RWPE2 (cell line): ENCODE measurements at regions not wholly inside any gene's neighbourhood (a gene's known extent, or its start where the extent isn't known, plus 50 kb on each side); places are given as distances from the start of the nearest gene placed in this dataset.

Source experiments
- ATAC-seq: fragments of 200-7000 bp; cut with Tn5 transposase; 3 replicates; pipeline ENCODE4 v1.9.1; 2021; ENCODE audit warnings: low read depth
- DNase-seq: peaks from one replicate; pipeline ENCODE4 v3.0.0-alpha.2; 2020; ENCODE audit warnings: low spot score
- H3K27ac ChIP-seq: fragments of 450-650 bp; 2 replicates; pipeline ENCODE4 v1.5.1; 2017; ENCODE audit warnings: mild to moderate bottlenecking; ENCODE audit not compliant: poor library complexity, severe bottlenecking
- H3K27me3 ChIP-seq: fragments of 250-450 bp; sonication (Bioruptor Pico); 2 replicates; pipeline ENCODE4 v1.5.1; 2021; ENCODE audit warnings: mild to moderate bottlenecking, moderate library complexity; ENCODE audit not compliant: insufficient read depth, poor library complexity, severe bottlenecking
- H3K36me3 ChIP-seq: fragments of 250-450 bp; sonication (Bioruptor Pico); 2 replicates; pipeline ENCODE4 v1.5.1; 2020; ENCODE audit warnings: low read depth, mild to moderate bottlenecking, moderate library complexity
- H3K4me1 ChIP-seq: fragments of 250-450 bp; sonication (Bioruptor Pico); 2 replicates; pipeline ENCODE4 v1.5.1; 2021; ENCODE audit warnings: mild to moderate bottlenecking, moderate library complexity; ENCODE audit not compliant: insufficient read depth, poor library complexity, severe bottlenecking
- H3K4me3 ChIP-seq: fragments of 250-450 bp; sonication (Bioruptor Pico); 2 replicates; pipeline ENCODE4 v1.5.1; 2021; ENCODE audit warnings: mild to moderate bottlenecking, moderate library complexity; ENCODE audit not compliant: severe bottlenecking
- H3K9me3 ChIP-seq: fragments of 250-450 bp; sonication (Bioruptor Pico); 2 replicates; pipeline ENCODE4 v1.5.1; 2021; ENCODE audit warnings: mild to moderate bottlenecking, moderate library complexity; ENCODE audit not compliant: severe bottlenecking
- TF ChIP-seq, protein P1 (sequence below): fragments of 450-650 bp; IDR thresholded peaks from one replicate; pipeline ENCODE4 v1.5.1; 2017; ENCODE audit warnings: mild to moderate bottlenecking, moderate library complexity; ENCODE audit not compliant: poor library complexity, severe bottlenecking

DNA sequence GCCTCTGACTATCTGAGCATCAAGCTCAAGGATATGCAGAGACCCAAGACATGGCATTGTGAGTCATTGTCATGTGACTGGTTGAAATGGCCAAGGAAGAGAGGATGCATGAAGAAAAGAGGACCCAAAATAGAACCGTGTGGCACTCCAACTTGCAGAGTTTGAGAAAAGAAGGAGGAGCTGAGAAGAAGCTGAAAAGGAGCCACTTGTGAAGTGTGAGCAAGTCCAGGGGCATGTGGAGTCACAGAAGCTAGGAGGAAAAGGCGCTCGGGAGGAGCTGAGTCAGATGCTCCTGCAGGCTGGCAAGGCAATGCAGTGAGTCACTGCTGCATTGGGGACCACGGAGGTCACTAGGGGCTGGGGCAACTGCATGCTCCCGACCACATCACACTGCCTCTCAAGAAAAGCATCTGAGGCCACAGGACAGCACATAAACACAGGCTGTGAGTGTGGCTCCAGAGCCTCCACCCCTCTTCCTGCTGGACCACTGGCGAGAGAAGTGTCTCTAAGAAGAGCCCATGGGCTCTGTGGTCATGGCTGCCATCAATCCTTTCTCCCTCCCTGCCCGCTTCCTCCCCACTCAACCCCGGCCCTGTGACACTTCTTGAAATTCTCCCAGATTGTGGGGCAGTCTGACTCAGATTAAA lies 197.6 kb downstream of the DRD1 start:
- Histone ChIP-seq H3K27me3 (no peaks in the 10 kb centered on the region), H3K27ac (peak overlapping the region; percentile 63), H3K4me1 (peaks cover 13% of the 10 kb centered on the region), H3K4me3 (no peak overlapping the region), H3K36me3 (no peaks in the 10 kb centered on the region), H3K9me3 (no peaks in the 10 kb centered on the region)
- peak; percentile 95 for ATAC-seq
- TF ChIP-seq, protein P1, sequence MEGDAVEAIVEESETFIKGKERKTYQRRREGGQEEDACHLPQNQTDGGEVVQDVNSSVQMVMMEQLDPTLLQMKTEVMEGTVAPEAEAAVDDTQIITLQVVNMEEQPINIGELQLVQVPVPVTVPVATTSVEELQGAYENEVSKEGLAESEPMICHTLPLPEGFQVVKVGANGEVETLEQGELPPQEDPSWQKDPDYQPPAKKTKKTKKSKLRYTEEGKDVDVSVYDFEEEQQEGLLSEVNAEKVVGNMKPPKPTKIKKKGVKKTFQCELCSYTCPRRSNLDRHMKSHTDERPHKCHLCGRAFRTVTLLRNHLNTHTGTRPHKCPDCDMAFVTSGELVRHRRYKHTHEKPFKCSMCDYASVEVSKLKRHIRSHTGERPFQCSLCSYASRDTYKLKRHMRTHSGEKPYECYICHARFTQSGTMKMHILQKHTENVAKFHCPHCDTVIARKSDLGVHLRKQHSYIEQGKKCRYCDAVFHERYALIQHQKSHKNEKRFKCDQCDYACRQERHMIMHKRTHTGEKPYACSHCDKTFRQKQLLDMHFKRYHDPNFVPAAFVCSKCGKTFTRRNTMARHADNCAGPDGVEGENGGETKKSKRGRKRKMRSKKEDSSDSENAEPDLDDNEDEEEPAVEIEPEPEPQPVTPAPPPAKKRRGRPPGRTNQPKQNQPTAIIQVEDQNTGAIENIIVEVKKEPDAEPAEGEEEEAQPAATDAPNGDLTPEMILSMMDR: no peak
- peak; percentile 87 for DNase-seq

DNA sequence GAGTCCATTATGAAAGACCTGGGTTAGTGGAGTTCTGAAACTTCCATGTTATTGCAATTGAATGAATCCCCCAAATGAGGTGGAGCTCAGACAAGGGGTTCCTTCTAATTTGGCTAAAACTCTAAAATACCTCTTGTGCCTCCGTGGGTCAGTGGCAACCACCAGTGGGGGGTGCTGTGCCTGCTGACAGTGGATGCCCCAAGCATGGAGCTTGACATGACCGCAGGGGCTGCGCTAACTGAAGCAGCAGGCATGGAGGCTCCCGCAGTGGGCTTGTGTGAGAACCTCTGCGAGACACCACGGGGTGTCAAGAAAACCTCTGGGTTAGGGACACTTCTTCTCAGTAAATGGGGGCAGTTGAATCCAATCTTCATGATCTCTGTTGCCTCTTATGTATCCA lies 200.5 kb downstream of the DRD1 start:
- ATAC-seq: no peak

DNA sequence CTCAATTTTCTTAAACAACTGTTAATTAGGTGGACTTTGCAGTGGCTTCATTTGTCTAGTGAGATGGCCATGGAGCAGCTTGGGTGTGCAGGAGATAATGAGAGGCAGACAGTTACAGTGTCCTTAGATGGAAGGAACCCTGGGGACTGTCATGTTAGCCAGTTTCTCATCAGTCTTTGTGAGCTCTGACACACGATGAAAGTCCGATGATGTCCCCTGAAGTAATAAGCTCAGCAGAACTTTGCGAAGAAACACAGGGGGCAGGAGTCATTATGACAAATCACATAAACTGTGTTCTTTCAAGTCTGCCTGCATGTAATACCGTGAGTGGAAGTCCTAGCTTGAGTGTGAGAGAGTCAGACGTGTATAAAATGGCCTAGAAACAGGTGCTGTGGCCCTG lies 201.8 kb downstream of the DRD1 start:
- no peaks in the 10 kb centered on the region for H3K27me3 ChIP-seq
- H3K27ac ChIP-seq: no peak overlapping the region
- H3K4me1 ChIP-seq: peaks cover 13% of the 10 kb centered on the region
- H3K9me3 ChIP-seq: no peaks in the 10 kb centered on the region
- DNase-seq (no peak), ATAC-seq (no peak)
- no peak overlapping the region for H3K4me3 ChIP-seq
- no peaks in the 10 kb centered on the region for H3K36me3 ChIP-seq
- TF ChIP-seq, protein P1: no peak

More for the DNA sequence above, 200.5 kb downstream of the DRD1 start:
- DNase-seq: no peak
- H3K4me3 ChIP-seq: no peak overlapping the region
- H3K36me3 ChIP-seq: no peaks in the 10 kb centered on the region
- H3K9me3 ChIP-seq: no peaks in the 10 kb centered on the region
- H3K27me3 ChIP-seq: no peaks in the 10 kb centered on the region
- no peak overlapping the region for H3K27ac ChIP-seq
- H3K4me1 ChIP-seq: peaks cover 13% of the 10 kb centered on the region
- TF ChIP-seq, protein P1: no peak

DNA sequence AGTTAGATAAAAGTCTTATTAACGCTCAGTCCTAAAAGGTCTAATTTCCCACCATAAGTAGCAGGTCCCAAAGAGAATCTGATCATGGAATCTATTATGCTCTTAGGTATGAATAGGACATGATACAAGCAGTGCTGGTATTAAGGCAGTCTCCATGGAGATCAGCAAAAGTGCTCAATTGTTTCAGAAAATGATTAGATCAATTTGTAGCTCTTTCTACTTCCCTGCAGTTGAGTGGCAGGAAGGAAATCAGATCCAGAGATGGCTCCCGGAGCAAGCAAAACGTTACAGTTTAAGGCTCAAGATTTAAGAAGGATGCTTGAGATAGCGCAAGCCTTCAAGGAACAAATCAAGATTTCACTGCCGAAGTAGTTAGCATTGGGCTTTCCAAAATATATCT lies 205.7 kb downstream of the DRD1 start:
- H3K27ac ChIP-seq: no peak overlapping the region
- TF ChIP-seq, protein P1: no peak
- peaks cover 5% of the 10 kb centered on the region for H3K27me3 ChIP-seq
- DNase-seq (no peak), ATAC-seq (no peak)
- no peaks in the 10 kb centered on the region for H3K9me3 ChIP-seq
- H3K36me3 ChIP-seq: no peaks in the 10 kb centered on the region
- H3K4me1 ChIP-seq: no peaks in the 10 kb centered on the region
- H3K4me3 ChIP-seq: no peak overlapping the region

DNA sequence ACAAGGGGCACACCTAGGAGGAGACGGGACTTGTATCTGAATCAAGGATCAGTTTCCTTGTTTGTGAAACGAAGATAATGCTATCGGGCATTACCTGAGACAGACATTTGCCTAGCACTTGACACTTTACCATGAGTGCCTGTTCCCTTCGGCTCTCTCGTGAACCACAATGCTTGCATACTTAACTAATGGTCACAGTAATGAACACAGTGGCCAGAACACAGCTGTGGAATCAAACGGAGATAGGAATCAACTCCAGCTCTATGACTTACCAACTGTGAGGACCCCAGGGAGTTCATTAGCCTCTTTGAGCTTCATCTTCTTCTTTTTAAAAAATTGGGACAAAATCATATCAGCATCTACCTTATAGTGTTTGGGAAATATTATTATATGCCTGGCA lies 207.8 kb downstream of the DRD1 start:
- Histone ChIP-seq H3K4me1 (no peaks in the 10 kb centered on the region), H3K9me3 (no peaks in the 10 kb centered on the region), H3K27me3 (peaks cover 5% of the 10 kb centered on the region), H3K36me3 (no peaks in the 10 kb centered on the region), H3K4me3 (no peak overlapping the region), H3K27ac (no peak overlapping the region)
- DNase-seq (no peak), ATAC-seq (no peak)
- TF ChIP-seq, protein P1: no peak
